ENCODE measurements at regions not wholly inside any gene's neighbourhood (a gene's known extent, or its start where the extent isn't known, plus 50 kb on each side); places are given as distances from the start of the nearest gene placed in this dataset.
"Not testable (repeated sequence)": the region's sequence is repeated elsewhere in the genome, so short reads cannot be mapped to it uniquely, and the experiment has no call there.

DNA sequence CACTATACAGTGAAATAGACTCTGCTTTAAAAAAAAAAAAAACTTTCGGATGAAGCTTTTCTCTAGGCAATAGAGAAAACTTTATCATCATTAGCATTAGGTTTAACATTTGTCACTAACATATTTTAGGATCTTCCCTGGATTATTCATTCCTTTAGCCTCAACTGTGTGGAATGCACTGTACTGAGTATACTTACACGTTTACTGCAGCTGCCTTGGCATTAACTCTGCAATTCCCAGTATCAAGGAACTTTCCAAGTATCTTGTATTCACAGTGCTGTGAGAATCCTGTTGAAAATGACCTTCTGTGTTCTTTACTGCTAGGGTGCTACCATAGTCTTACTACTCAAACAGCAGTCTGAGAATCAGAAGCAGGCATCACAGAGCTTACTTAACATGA is 328.2 kb upstream of the COL3A1 start:
- no peak for DNase-seq (ENCODE audit: low read depth in 2 of 2)

DNA sequence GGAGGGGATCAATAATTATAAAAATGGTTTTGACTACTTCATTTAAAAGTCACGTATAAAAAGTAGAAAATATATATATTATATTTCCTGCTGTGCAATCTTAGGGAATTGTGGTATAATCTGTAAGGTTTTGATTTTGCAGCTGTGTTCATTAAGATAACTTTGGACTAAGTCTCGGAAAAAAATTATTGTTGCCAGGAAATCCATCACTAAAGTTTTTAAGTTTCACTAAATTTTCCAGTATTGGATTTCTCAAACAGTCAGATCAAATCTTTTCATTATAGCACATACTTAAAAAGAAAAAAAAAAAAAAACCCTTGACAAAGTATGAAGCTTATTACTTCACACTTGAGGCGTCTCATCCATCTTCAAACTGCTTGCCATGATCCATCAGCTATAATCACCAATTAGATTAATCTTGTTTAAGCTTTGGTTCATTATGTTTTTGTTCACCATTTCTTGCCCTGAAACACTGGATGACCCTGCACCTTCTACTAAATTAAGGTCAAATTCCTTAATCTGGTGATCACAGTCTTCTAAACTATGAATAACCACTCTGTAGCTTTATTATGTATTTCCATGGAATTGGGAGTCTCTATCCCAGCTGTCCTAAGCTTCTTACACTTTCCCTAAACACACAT is 326.6 kb upstream of the COL3A1 start:
- DNase-seq (ENCODE audit: low read depth in 2 of 2): no peak

DNA sequence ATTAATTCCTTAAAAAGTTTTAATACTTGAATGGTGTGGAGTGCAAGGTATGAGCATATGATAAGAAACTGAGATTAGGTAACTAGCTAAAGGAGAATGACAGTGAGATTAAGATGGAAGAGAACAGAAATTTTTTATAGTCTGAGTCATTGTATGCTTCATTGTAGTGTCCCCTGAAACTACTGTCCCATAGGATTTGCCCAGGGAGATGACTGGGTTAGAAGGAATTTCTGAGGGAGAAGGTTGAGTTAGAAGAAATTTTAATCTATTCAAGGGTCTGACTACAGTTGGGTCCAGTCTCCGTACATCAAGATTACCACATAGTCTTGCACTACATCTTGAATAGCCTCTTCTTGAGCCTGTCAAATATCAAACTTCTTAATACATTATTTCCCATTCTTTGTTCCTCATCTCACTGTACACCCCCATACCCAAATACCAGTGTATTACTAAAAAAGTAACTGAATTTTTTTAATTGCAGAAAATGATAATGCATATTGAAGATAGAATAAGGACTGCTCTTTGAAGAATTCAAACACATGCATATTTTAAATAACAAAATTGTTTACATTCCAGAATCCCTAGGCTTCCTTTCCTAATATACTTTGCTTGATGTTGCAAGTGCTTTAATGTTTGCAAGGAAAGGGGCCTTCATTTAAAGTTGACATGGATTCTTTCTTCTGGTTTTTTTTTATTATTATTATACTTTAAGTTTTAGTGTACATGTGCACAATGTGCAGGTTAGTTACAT is 314.3 kb upstream of the COL3A1 start:
- no peak for DNase-seq (ENCODE audit: low read depth in 2 of 2)

DNA sequence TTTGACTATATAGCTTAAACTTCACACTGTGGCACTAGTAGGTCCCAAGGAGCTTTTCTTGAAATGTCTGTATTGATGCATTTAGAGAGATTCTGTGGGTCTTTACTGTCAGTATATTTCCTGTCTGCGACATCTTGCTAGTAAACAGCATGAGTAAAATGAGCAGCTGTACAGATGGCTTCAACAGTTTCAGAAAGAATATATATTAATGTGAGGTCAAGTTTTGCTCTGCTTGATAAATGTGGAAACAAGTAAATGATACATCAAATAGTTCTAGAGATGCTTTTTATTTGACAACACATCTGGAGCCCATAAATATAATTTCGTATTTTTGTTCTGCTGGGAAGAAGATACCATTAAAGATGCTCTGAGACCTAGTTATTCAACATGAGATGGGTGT is 310.9 kb upstream of the COL3A1 start:
- DNase-seq (ENCODE audit: low read depth in 2 of 2): no peak

DNA sequence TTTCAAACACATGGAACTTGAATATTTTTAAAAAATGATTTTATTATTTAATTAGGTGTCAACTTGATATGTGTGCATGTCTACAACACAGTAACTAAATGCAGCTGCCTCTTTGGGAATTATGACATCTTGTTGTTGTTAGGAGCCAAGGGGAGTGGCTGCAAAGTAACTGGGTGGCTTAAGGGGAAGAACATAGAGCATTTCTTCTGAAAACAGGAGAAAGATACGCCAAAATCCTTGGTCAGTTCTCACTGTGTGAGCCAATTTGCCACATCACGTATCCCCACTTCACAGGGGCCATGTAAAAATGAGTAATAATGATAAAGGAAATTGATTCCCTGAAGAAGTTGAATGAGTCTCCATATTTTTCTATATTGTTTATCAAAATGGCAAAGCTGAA is 309.8 kb upstream of the COL3A1 start:
- no peak for DNase-seq (ENCODE audit: low read depth in 2 of 2)

DNA sequence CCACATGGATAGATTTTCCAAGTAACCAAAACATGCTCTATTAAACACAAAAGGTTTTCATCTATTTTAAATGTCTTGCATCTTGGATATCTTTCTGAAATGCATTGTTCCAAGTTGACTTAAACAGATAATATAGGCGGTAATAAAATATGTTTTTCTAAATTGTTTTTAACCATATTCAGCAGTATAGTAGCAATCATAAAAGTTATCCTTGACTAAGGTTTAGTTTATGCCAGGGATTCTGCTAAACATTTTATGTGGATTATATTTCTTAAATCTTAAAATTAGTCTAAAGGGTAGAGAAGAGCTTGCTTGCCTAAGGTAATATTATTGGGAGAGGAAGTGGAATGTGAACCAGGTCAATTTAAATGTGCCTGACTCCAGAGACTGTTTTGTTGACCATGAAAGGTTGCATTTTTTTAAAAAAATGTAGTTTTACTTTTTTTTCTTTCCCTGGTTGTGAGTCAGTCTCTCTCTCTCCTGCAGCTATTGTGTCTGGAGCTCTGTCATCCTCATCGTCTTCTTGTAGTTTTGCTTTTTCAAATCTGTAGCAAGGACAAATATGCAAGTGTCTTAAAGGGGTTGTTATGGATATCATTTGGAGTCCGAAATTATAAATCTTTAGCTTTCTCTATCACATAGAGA is 309.1 kb upstream of the COL3A1 start:
- DNase-seq (ENCODE audit: low read depth in 2 of 2): peak in 1 of 2 donors; percentile 23

DNA sequence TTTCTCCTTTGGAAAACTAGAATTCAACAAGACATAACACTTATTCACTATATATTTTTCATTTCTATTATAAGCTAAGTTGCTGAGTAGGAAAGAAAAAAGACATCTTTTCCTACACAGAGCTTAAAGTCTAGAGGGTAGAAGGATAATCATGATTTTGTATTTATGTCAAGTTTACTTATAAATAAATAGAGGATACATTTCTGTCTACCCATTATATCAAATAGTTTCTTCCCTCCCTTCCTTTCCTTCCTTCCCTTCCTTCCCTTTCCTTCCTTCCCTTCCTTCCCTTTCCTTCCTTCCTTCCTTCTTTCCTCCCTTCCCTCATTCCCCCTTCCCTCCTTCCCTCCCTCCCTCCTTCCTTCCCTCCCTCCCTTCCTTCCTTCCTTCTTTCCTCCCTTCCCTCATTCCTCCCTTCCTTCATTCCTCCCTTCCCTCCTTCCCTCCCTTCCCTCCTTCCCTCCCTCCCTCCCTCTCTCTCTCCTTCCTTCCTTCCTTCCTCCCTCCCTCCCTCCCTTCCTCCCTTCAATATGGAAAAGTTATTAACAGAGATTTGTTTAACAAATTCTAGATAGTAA is 308.4 kb upstream of the COL3A1 start:
- no peak for DNase-seq (ENCODE audit: low read depth in 2 of 2)

DNA sequence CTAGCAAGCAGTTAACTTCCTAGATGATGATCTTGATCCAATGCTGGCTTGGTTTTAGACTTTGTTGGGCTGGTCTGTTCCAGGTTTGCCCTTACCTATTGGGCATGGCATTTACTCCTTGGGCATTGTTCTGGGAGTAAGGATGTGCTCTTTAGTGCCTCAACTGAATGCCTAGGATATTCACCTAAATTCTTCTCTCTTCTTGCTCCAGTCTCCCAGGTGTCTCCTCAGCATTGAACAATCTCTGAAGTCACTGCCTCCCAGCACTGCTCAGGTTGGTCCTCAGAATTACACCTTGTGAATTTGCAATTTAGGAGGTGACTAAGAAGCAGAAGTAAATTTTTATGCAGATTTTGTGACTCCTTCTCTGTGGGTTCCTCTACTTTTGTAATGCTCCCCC is 307.7 kb upstream of the COL3A1 start:
- no peak for DNase-seq (ENCODE audit: low read depth in 2 of 2)

DNA sequence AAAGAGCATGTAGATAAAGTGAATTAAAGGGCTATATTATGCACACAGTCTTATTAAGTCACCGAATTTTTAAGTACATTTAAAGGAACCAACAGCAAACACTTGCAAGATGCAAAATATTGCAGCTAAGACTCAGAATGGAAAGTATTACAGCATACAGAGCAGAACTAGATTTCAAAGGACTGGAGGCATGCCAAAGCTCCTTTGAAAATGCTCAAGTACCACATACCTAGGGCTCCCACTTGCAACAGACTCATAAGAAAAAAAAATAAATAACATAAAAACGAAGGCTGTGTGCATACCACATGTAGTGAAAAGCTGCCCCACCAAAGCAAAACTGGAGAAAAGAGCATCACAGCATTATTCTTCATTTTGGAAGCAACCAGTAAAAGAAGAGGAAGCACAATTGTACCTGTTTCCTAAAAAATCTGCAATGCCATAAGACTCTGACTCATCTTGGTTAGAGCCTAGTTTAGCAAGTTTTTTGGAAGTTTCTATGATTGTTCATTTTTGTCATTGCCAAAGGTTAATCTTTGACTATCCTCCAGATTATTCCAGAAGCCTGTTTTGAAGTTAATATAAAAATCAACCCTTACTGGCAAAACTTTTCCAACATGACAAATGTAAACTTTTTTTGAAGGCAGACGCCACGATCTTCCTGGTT is 306.0 kb upstream of the COL3A1 start:
- peak in 1 of 2 donors; percentile 4 for DNase-seq (ENCODE audit: low read depth in 2 of 2)

DNA sequence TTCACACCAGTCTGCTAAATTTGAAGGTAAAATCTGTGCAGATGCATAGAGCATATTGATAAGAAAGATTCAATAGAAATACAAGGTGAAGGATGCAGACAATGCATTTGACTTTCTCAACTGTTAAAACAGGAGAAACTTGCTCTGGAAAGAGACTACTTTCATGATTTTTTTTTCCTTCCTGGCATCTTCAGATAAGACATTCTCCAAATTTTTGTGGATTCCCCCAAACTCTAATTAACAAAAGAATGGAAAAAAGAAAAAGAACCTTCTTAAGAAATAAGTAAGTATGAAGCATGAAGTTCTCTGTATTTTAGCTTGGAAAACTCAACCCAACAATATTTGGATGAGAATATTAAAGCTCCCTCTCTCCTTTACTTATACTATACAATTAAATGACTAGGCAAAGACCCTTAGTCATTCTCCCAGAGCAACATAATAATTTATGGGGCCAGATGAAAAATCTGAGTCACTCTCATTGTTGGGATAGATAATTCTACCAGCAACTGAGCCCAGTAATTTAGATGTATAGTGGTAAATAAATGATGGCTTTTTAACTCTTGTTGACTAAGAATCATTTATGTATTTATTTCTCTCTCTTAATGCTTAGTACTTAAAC is 298.7 kb upstream of the COL3A1 start:
- DNase-seq (ENCODE audit: low read depth in 2 of 2): no peak

DNA sequence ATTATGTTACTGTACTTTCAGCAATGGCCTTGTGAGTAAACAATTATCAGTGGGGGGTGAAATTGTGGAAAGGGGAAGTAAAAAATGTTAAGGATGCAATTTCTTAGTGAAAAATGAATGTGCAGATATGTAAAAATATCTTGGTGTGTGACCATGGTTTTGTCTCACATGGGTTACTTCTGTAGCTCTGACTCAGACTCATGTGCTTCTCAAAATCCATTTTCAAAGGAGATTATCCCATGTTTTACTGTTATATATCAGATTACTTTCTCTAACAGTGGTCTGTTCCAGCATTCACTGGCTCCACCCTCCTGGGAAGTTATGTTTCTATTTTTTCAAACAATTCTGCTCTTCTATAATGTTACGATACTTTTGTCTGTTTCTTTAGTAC is 298.2 kb upstream of the COL3A1 start:
- no peak for DNase-seq (ENCODE audit: low read depth in 2 of 2)

DNA sequence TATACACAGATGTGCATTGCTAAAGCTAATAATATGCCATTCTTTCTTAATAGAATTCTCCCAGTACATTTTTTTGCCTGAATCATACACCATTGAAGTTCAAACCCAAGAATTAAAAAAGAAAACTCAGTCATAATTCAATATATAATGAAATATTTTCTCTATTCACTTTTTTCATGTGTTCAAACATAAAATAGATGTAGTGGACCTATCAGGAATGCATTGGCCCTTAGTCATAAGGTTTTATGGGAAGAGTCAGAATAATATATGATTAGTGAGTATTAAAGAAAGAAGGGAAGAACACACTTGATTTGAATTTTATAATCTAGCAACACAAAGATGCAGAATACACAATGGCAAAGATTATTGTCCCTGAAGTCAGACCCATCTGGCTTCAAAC is 297.0 kb upstream of the COL3A1 start:
- no peak for DNase-seq (ENCODE audit: low read depth in 2 of 2)

DNA sequence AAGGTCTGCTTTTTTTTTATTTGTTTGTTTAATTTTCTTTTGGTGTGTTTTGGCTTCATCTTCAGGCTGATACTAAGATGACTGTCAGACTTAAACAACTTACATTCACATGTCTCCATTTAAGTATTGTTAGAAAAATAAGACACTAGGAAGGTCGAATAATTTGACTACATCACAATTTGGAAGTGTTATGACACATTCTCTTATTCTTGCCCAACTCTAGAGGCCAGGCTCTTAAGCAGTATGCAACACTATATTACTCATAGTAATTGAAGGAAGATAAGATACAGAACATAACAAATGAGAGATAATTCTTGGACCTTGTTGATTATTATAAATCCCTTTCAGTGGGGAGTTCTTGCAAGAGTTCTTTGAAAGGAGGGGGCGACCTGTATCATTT is 295.3 kb upstream of the COL3A1 start:
- no peak for DNase-seq (ENCODE audit: low read depth in 2 of 2)

DNA sequence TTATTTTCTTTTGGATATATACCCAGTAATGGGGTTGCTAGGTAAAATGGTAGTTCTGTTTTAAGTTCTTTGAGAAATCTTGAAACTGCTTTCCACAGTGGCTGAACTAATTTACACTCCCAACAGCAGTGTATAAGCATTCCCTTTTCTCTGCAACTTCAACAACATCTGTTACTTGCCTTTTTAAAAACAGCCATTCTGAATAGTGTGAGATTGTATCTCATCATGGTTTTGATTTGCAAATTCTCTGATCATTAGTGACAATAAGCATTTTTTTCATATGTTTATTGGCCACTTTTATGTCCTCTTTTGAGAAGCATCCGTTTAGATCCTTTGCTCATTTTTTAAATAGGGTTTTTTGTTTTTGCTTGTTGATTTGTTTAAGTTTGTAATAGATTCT is 291.3 kb upstream of the COL3A1 start:
- DNase-seq (ENCODE audit: low read depth in 2 of 2): no peak

DNA sequence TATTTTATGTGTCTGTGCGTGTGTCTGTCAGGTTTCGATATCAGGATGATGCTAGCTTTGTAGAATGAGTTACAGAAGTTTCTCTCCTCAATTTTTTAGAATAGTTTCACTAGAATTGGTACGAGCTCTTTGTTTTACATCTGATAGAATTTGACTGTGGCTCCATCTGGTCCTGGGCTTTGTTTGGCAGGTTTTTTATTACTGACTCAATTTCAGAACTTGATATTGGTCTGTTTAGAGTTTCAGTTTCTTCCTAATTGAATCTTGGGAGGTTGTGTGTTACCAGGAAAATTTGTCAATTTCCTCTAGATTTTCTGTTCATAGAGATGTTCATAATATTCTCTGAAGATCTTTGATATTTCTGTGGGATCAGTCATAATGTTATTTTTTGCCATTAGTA is 289.4 kb upstream of the COL3A1 start:
- DNase-seq (ENCODE audit: low read depth in 2 of 2): no peak

DNA sequence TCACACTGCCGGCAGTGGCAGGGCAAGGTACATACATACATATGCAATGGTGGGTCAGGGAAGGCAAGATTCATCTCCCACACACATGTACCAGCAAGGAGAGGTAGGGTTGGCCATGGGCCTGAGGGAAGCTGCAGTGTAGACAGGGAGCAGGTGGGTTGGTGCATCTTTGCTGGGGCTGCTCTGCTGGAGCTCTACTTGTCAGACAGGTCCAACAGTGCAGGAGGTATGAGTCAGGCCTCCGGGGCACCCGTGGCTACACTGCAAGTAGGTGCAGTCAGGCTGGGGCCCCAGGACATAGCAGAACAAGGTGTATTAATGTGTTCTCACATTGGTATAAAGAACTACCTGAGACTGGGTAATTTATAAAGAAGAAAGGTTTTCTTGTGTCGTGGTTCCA is 281.1 kb upstream of the COL3A1 start:
- DNase-seq (ENCODE audit: low read depth in 2 of 2): no peak

DNA sequence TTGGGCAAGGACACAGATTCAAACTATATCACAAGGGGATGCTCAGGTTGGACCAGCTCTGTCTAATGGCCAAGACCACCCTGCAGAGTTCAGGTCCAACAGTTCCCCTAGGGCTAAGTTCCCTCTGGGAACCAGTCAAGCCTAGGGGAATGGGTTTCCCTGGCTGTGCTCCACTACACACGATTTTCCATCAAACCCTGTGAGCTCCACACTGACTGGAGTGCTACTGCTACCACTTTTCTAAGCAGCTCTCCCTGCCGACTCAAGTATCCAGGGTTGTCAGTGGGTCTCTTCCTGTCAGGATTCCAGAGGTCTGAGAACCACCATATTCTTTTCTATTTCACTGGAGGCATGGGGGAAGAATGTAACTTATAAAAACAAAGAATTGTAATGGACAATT is 280.4 kb upstream of the COL3A1 start:
- DNase-seq (ENCODE audit: low read depth in 2 of 2): no peak

DNA sequence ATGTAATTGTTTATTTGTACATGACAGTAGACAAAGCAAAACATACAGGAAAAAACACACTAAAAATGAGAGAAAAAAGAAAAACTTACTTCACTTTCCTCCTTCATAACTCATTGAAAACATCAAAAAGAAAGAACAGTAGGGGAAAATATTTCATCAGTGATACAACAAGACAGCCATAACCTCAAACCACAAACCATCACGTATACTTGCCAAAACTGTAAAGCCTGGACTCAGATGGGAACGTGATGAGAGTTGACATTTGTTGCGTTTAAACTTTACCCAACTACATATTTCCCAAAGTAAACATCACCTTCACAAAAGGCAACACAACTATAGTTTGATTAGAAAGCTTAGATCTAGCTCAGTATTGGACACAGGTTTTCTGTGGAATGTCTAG is 278.2 kb upstream of the COL3A1 start:
- DNase-seq (ENCODE audit: low read depth in 2 of 2): no peak

DNA sequence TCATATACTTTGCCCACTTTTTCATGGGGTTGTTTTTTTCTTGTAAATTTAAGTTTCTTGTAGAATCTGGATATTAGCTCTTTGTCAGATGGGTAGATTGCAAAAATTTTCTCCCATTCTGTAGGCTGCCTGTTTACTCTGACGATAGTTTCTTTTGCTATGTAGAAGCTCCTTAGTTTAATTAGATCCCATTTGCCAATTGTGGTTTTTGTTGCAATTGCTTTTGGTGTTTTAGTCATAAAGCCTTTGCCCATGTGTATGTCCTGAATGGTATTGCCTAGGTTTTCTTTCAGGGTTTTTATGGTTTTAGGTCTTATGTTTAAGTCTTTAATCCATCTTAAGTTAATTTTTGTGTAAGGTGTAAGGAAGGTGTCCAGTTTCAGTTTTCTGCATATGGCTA is 276.0 kb upstream of the COL3A1 start:
- DNase-seq (ENCODE audit: low read depth in 2 of 2): not testable (repeated sequence)

DNA sequence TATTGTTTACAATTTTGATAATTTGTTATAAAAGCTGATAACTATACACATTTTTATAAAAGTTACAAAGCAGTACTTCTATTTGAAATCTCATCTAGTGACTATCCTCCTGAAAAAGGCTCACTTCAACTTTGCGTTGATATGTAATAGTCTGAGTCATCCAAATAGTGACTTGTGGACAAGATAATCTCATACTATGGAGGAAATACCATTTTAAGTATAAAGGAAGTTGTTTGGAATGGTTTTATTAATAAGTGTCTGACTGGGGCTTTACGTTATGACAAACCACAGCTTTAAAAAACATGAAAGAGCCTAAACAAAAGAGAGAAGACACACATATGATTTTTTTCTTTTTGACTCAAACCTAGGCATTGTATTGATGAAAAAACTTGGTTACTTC is 272.3 kb upstream of the COL3A1 start:
- peak in 1 of 2 donors; percentile 4 for DNase-seq (ENCODE audit: low read depth in 2 of 2)

DNA sequence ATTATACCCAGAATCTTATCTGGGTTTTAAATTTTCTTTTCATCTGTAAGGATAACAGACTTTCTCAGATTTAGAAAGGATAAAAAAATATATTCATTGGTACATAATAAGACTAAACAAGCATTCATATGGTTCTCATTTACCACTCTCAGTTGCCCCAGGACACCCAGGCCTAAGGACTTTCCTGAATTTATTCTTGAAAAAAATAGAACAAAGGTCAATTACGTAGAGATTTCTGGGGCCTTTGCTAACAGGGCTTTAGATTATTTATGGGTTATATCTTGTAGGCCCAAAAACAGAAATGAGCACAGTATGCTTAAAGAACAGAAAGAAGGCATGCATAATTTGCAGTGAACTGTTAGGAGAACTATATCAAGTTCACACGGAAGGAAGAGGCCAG is 269.0 kb upstream of the COL3A1 start:
- DNase-seq (ENCODE audit: low read depth in 2 of 2): no peak

DNA sequence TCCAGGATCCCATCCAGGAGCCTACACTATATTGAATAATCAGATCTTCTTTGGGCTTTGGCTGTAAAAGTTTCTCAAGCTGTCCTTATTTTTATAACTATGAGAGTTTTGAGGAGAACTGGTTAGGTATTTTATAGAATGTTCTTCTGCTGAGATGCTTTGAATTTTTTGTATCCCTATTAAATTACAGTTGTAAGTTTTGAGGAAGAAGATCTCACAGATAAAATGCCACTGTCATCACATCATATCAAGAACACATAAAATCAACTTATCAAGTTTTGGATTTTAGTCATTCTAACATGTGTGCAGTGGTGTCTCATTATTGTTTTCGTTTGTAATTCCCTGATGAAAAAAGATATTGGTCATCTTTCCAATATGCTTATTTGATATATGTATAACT is 260.2 kb upstream of the COL3A1 start:
- DNase-seq (ENCODE audit: low read depth in 2 of 2): no peak

All from dermis microvascular lymphatic vessel endothelial cell (primary cell).